Vagina (tissue), 2 donors: ENCODE measurements at regions not wholly inside any gene's neighbourhood (a gene's known extent, or its start where the extent isn't known, plus 50 kb on each side); places are given as distances from the start of the nearest gene placed in this dataset.

Experiments used
- POLR2AphosphoS5 ChIP-seq, 2 donors: sonication (generic); formaldehyde crosslinking; IDR thresholded peaks; one replicate each; pipeline ENCODE4 v1.9.0; 2017; ENCODE audit warnings: antibody characterized with exemption in 2 of 2, mild to moderate bottlenecking in 2 of 2, low read depth in 1 of 2; ENCODE audit not compliant: insufficient read depth in 1 of 2
- TF ChIP-seq, protein P1 (sequence below), 3 experiments: fragments of 450-650 bp in 2 of 3; fragments of 200-600 bp in 1 of 3; sonication (generic) in 1 of 3; IDR thresholded peaks; one replicate each; pipeline ENCODE4 v1.5.1; 2017 to 2019; ENCODE audit warnings: antibody characterized with exemption in 3 of 3, mild to moderate bottlenecking in 2 of 3, moderate library complexity in 2 of 3

DNA sequence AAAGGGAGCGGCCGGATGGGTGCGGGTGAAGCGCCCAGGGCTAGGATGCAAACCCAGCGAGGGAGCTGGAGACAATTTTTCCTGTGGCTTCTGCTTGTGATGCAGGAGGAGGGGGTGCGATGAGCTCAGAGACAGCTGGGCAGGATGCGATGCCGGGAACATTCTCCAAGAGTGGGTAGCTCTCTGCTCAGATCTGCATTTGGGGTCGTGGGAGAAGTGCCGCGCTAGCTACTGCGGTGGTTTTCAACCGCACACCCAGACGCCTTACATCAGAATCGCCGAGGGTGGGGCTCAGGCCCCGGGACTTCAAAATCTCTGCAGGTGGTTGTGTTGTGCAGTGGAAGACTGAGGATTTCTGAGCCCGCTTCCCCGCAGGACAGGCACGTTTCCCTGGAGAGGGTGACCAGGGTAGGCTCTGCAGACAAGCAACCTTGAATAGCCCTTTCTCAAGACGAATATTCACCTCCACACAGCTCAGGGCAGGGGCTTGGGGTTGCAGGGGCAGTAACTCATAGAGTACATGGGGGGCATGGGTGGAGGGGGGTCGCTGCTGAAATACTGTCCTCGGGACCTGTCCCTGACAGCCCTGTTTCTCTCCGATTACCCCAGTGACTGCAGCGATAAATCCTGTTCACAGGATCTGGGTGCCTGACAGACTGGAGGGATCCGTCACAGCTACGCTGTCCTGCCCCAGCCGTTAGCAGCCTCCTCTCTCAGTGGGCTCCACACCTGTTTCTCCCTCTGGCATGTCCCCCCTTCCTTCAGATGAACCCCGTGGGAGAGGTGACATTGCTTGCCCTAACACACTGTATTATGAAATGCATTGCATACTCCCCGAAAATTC, 63.3 kb downstream of the HAPSTR1 start:
- TF ChIP-seq, protein P1, sequence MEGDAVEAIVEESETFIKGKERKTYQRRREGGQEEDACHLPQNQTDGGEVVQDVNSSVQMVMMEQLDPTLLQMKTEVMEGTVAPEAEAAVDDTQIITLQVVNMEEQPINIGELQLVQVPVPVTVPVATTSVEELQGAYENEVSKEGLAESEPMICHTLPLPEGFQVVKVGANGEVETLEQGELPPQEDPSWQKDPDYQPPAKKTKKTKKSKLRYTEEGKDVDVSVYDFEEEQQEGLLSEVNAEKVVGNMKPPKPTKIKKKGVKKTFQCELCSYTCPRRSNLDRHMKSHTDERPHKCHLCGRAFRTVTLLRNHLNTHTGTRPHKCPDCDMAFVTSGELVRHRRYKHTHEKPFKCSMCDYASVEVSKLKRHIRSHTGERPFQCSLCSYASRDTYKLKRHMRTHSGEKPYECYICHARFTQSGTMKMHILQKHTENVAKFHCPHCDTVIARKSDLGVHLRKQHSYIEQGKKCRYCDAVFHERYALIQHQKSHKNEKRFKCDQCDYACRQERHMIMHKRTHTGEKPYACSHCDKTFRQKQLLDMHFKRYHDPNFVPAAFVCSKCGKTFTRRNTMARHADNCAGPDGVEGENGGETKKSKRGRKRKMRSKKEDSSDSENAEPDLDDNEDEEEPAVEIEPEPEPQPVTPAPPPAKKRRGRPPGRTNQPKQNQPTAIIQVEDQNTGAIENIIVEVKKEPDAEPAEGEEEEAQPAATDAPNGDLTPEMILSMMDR (IDR thresholded peaks at IDR 0.05) = no peak
- no peak for TF ChIP-seq POLR2AphosphoS5 (IDR thresholded peaks at IDR 0.05; ENCODE audit: insufficient read depth in 1 of 2, low read depth in 1 of 2)
